ENCODE measurements at regions not wholly inside any gene's neighbourhood (a gene's known extent, or its start where the extent isn't known, plus 50 kb on each side); places are given as distances from the start of the nearest gene placed in this dataset.

GRCh38 chr6:156111913-156112312 lies 656.3 kb upstream of the NOX3 start (continued):
- TF ChIP-seq, protein P1, sequence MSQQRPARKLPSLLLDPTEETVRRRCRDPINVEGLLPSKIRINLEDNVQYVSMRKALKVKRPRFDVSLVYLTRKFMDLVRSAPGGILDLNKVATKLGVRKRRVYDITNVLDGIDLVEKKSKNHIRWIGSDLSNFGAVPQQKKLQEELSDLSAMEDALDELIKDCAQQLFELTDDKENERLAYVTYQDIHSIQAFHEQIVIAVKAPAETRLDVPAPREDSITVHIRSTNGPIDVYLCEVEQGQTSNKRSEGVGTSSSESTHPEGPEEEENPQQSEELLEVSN (IDR thresholded peaks at IDR 0.05; ENCODE audit: borderline replicate concordance, low read depth): no peak
- TF ChIP-seq, protein P2, sequence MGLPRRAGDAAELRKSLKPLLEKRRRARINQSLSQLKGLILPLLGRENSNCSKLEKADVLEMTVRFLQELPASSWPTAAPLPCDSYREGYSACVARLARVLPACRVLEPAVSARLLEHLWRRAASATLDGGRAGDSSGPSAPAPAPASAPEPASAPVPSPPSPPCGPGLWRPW (IDR thresholded peaks at IDR 0.05): no peak

GRCh38 chr6:156110249-156110648 lies 654.6 kb upstream of the NOX3 start:
- Histone ChIP-seq H3K4me2 (no peak overlapping the region), H3K4me1 (no peaks in the 10 kb centered on the region), H3K9me3 (no peaks in the 10 kb centered on the region), H3K27ac (no peak overlapping the region), H3K4me3 (no peak overlapping the region)
- ATAC-seq: no peak
- TF ChIP-seq HMGXB4 (CRISPR knock-in tag; IDR thresholded peaks at IDR 0.05; ENCODE audit: borderline replicate concordance) (no peak), MAFK (IDR thresholded peaks at IDR 0.05; ENCODE audit: partially characterized antibody) (peak; percentile 13)
- CTCF ChIA-PET: no interaction called here
- no peak for FAIRE-seq
- no peak for DNase-seq (ENCODE audit: low read depth in 1 of 2, low spot score in 1 of 2)
- 3% methylated on average over 2 of the region's 2 CpGs for WGBS (ENCODE audit: missing lambda C conversion rate)
- POLR2A ChIA-PET: no interaction called here

DNA sequence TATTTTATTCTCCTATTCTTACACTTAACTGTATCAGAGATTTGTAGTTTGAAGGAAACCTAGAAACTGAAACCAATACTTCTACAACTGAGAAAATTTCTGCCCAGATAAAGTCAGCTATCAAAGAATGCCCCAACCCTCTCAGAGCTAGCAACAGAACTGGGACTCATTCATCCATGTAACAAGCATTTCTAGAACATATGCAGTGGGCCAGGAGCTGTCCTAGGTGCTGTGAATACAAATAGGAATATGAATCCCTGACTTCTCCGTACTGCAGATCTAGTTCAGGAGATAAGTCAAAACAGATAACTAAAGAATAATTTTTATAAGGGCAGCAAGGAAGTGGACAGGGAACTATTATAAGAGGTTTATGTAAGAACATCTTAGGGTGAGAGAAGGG lies 654.1 kb upstream of the NOX3 start:
- no peak for FAIRE-seq
- POLR2A ChIA-PET: no interaction called here
- Histone ChIP-seq H3K4me1 (no peaks in the 10 kb centered on the region), H3K4me3 (no peak overlapping the region), H3K4me2 (no peak overlapping the region), H3K9me3 (no peaks in the 10 kb centered on the region), H3K27ac (no peak overlapping the region)
- TF ChIP-seq RFX5 (IDR thresholded peaks at IDR 0.05) (no peak), HDAC2 (IDR thresholded peaks at IDR 0.05) (no peak), MAZ (IDR thresholded peaks at IDR 0.05; ENCODE audit: borderline replicate concordance, low read depth, low read length) (no peak), NR3C1 (IDR thresholded peaks at IDR 0.05) (no peak), ELK1 (IDR thresholded peaks at IDR 0.05; ENCODE audit: low read depth, low read length) (no peak), GATA3 (IDR thresholded peaks at IDR 0.05; ENCODE audit: borderline replicate concordance) (no peak), RCOR1 (IDR thresholded peaks at IDR 0.05; ENCODE audit: low read depth, low read length) (no peak), POLR2AphosphoS2 (conservative IDR thresholded peaks at IDR 0.05; ENCODE audit: low read length) (no peak), RARB (CRISPR knock-in tag; IDR thresholded peaks at IDR 0.05) (no peak), CEBPB (IDR thresholded peaks at IDR 0.05) (no peak), TP53 (CRISPR knock-in tag; IDR thresholded peaks at IDR 0.05) (no peak)
- DNase-seq (ENCODE audit: low read depth in 1 of 2, low spot score in 1 of 2): no peak
- CTCF ChIA-PET: no interaction called here
- no peak for ATAC-seq
- WGBS (ENCODE audit: missing lambda C conversion rate): 33% methylated on average over 1 of the region's 1 CpG

DNA sequence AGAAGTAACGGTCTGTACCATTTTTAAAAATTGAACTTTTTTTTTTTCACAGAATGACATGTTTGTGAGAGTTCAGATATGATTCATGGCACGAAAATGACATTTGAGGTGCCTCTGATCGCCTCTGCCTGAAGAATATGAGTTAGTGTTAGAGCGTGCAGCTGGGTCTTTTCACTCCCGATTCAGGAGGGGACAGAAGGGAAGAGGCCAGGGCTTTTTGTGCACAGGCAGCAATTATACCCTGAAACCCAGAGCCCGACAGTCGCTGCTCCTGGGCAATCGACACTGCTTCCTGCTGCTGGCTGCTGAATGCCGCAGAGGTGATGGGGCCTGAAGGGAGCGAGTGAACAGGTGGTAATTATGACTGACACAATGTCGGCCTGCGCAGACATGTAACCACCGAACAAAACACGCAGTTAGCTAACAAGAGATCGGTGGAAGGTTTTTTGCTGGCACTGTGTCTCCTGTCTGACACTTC lies 652.0 kb upstream of the NOX3 start:
- Histone ChIP-seq H3K4me2 (no peak overlapping the region), H3K4me1 (no peaks in the 10 kb centered on the region), H3K9me3 (no peaks in the 10 kb centered on the region), H3K4me3 (no peak overlapping the region), H3K27ac (no peak overlapping the region)
- ChIA-PET POLR2A (no interaction called here), CTCF (no interaction called here)
- TF ChIP-seq TFCP2L1 (CRISPR knock-in tag; IDR thresholded peaks at IDR 0.05): no peak
- no peak for TF ChIP-seq RARB (CRISPR knock-in tag; IDR thresholded peaks at IDR 0.05)
- no peak for TF ChIP-seq HOXB5 (CRISPR knock-in tag; IDR thresholded peaks at IDR 0.05)
- TF ChIP-seq ZSCAN20 (CRISPR knock-in tag; IDR thresholded peaks at IDR 0.05): no peak
- TF ChIP-seq, protein P3, sequence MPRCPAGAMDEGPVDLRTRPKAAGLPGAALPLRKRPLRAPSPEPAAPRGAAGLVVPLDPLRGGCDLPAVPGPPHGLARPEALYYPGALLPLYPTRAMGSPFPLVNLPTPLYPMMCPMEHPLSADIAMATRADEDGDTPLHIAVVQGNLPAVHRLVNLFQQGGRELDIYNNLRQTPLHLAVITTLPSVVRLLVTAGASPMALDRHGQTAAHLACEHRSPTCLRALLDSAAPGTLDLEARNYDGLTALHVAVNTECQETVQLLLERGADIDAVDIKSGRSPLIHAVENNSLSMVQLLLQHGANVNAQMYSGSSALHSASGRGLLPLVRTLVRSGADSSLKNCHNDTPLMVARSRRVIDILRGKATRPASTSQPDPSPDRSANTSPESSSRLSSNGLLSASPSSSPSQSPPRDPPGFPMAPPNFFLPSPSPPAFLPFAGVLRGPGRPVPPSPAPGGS (IDR thresholded peaks at IDR 0.05): no peak
- no peak for TF ChIP-seq POLR2AphosphoS2 (conservative IDR thresholded peaks at IDR 0.05; ENCODE audit: low read length)
- no peak for TF ChIP-seq POLR2A (IDR thresholded peaks at IDR 0.05; ENCODE audit: low read length)
- TF ChIP-seq MAZ (IDR thresholded peaks at IDR 0.05; ENCODE audit: borderline replicate concordance, low read depth, low read length): no peak
- 47% methylated on average over 12 of the region's 15 CpGs for WGBS (ENCODE audit: missing lambda C conversion rate)
- DNase-seq (ENCODE audit: low read depth in 1 of 2, low spot score in 1 of 2): no peak
- FAIRE-seq: no peak
- ATAC-seq: no peak

Measured in A549 (cell line).